HG03460 (cell line): ENCODE measurements at regions not wholly inside any gene's neighbourhood (a gene's known extent, or its start where the extent isn't known, plus 50 kb on each side); places are given as distances from the start of the nearest gene placed in this dataset.

Experiments used
- ATAC-seq: cut with Tn5 transposase; IDR thresholded peaks from one replicate; pipeline ENCODE4 v1.9.1; 2021; ENCODE audit not compliant: unreplicated experiment

- no peak for ATAC-seq
Observed at GRCh38 chr4:17296921-17297890, 214.7 kb downstream of the QDPR start.

GRCh38 chr4:17293901-17294300 is 218.0 kb downstream of the QDPR start:
- no peak for ATAC-seq

GRCh38 chr4:17288151-17288550 is 223.7 kb downstream of the QDPR start:
- ATAC-seq, result no peak

GRCh38 chr4:17286752-17287460 is 225.0 kb downstream of the QDPR start:
- ATAC-seq, result no peak

GRCh38 chr4:17285747-17286146 is 226.1 kb downstream of the QDPR start:
- no peak for ATAC-seq

- no peak for ATAC-seq
Observed at GRCh38 chr4:17284323-17285175, 227.3 kb downstream of the QDPR start.

GRCh38 chr4:17283832-17284231 is 228.1 kb downstream of the QDPR start:
- ATAC-seq, result no peak

- ATAC-seq, result no peak
Observed at GRCh38 chr4:17283251-17283650, 228.6 kb downstream of the QDPR start.

GRCh38 chr4:17280261-17281018 is 231.4 kb downstream of the QDPR start:
- ATAC-seq, result no peak

- ATAC-seq, result no peak
Observed at GRCh38 chr4:17276776-17277175, 235.1 kb downstream of the QDPR start.

GRCh38 chr4:17275836-17276235 is 236.1 kb downstream of the QDPR start:
- ATAC-seq, result no peak

GRCh38 chr4:17273047-17273446 is 238.8 kb downstream of the QDPR start:
- ATAC-seq, result no peak

- no peak for ATAC-seq
Observed at GRCh38 chr4:17272154-17272553, 239.7 kb downstream of the QDPR start.

- no peak for ATAC-seq
Observed at GRCh38 chr4:17265653-17266052, 246.2 kb downstream of the QDPR start.

GRCh38 chr4:17265139-17265538 is 246.8 kb downstream of the QDPR start:
- no peak for ATAC-seq

- ATAC-seq, result no peak
Observed at GRCh38 chr4:17260166-17260907, 251.6 kb downstream of the QDPR start.

- ATAC-seq, result no peak
Observed at GRCh38 chr4:17258106-17258505, 253.8 kb downstream of the QDPR start.

GRCh38 chr4:17252131-17252530 is 259.8 kb downstream of the QDPR start:
- no peak for ATAC-seq

- ATAC-seq, result no peak
Observed at GRCh38 chr4:17251101-17251500, 260.8 kb downstream of the QDPR start.

GRCh38 chr4:17250591-17250990 is 261.3 kb downstream of the QDPR start:
- no peak for ATAC-seq
